ENCODE measurements at regions not wholly inside any gene's neighbourhood (a gene's known extent, or its start where the extent isn't known, plus 50 kb on each side); places are given as distances from the start of the nearest gene placed in this dataset.

DNA sequence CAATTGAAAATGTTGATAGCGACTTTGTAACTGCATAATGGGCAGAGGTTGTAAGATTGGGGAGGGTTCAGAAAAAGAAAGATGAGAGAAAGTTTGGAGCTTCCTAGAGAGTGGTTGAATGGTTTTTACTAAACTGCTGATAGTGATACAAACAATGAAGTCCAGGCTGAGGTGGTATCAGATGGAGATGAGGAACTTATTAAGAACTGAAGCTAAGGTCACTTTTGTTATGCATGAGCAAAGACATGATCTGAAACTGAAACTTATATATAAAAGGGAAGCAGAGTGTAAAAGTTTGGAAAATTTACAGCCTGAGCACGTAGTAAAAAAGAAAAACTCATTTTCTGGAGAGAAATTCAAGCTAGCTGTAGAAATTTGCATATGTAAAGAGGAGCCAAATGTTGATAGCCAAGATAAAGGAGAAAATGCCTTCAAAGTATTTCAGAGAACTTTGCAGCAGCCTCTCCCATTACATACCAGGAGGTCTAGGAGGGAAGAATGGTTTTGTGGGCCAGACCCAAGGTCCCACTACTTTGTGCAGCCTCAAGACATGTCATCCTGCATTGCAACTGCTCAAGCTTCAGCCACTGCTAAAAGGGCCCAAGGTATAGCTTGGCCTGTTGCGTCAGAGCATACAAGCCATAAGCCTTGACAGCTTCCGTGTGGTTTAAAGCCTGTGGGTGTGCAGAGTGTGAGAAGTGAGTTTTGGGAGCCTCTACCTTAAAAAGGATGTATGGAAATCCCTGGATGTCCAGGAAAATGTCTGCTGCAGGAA is 843.9 kb downstream of the AMY1C start:
- SMC1A ChIA-PET (ENCODE audit: uncharacterized antibody, unreplicated experiment): no interaction called here
- H3K4me1 ChIP-seq (ENCODE audit: control insufficient read depth, insufficient read depth, low read length): 0 out of 2 replicates have a peak, but pooled peaks cover 3% of the 10 kb centered on the region
- ATAC-seq (peak; percentile 52), DNase-seq (ENCODE audit: low read depth, low spot score) (no peak), FAIRE-seq (no peak)
- no peak overlapping the region for H3K4me3 ChIP-seq
- no peaks in the 10 kb centered on the region for H3K27me3 ChIP-seq (replicated peaks in 1 of 2; ENCODE audit: control insufficient read depth in 2 of 2, insufficient read depth in 2 of 2, low read length in 1 of 2)
- no peak overlapping the region for H2AFZ ChIP-seq (ENCODE audit: control insufficient read depth, low read depth, low read length)
- BruUV-seq (replicated peaks): no TSS peak
- WGBS (ENCODE audit: insufficient coverage, insufficient replicate concordance, low lambda C conversion rate, missing lambda C conversion rate): 0% methylated on average over 4 of the region's 4 CpGs
- POLR2A ChIA-PET: no interaction called here
- CTCF ChIA-PET: no interaction called here
- H4K20me1 ChIP-seq (ENCODE audit: control insufficient read depth, insufficient read depth): no peaks in the 10 kb centered on the region
- RAD21 ChIA-PET (ENCODE audit: unreplicated experiment): no interaction called here
- no peak overlapping the region for H3K9ac ChIP-seq (ENCODE audit: control insufficient read depth, insufficient read depth, low read length)
- TF ChIP-seq WRNIP1 (IDR thresholded peaks at IDR 0.05; ENCODE audit: borderline replicate concordance, low read depth, low read length): no peak
- TF ChIP-seq SMC3 (IDR thresholded peaks at IDR 0.05; ENCODE audit: borderline replicate concordance, low read length): no peak
- no peak for TF ChIP-seq NR2F1 (conservative IDR thresholded peaks at IDR 0.05)
- TF ChIP-seq DPF2 (IDR thresholded peaks at IDR 0.05): no peak
- no peak for TF ChIP-seq CHD4 (IDR thresholded peaks at IDR 0.05)
- no peak for TF ChIP-seq POU2F2 (IDR thresholded peaks at IDR 0.05; ENCODE audit: borderline replicate concordance, low read depth, low read length)
- no peak for TF ChIP-seq SPI1 (IDR thresholded peaks at IDR 0.05; ENCODE audit: borderline replicate concordance, insufficient read depth, low read depth, low read length)
- no peak for TF ChIP-seq STAT3 (IDR thresholded peaks at IDR 0.05; ENCODE audit: low read depth, low read length)
- no peak for TF ChIP-seq SUPT20H (IDR thresholded peaks at IDR 0.05; ENCODE audit: borderline replicate concordance, control insufficient read depth, low read depth, low read length)
- TF ChIP-seq, protein P1, sequence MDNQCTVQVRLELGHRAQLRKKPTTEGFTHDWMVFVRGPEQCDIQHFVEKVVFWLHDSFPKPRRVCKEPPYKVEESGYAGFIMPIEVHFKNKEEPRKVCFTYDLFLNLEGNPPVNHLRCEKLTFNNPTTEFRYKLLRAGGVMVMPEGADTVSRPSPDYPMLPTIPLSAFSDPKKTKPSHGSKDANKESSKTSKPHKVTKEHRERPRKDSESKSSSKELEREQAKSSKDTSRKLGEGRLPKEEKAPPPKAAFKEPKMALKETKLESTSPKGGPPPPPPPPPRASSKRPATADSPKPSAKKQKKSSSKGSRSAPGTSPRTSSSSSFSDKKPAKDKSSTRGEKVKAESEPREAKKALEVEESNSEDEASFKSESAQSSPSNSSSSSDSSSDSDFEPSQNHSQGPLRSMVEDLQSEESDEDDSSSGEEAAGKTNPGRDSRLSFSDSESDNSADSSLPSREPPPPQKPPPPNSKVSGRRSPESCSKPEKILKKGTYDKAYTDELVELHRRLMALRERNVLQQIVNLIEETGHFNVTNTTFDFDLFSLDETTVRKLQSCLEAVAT (IDR thresholded peaks at IDR 0.05): no peak
- no peak for TF ChIP-seq HDGF (IDR thresholded peaks at IDR 0.05)
- no peak for TF ChIP-seq SIX5 (IDR thresholded peaks at IDR 0.05; ENCODE audit: low read depth, low read length, severe bottlenecking)
- no peak for TF ChIP-seq CHD1 (IDR thresholded peaks at IDR 0.05; ENCODE audit: low read depth, low read length)
- TF ChIP-seq, protein P2, sequence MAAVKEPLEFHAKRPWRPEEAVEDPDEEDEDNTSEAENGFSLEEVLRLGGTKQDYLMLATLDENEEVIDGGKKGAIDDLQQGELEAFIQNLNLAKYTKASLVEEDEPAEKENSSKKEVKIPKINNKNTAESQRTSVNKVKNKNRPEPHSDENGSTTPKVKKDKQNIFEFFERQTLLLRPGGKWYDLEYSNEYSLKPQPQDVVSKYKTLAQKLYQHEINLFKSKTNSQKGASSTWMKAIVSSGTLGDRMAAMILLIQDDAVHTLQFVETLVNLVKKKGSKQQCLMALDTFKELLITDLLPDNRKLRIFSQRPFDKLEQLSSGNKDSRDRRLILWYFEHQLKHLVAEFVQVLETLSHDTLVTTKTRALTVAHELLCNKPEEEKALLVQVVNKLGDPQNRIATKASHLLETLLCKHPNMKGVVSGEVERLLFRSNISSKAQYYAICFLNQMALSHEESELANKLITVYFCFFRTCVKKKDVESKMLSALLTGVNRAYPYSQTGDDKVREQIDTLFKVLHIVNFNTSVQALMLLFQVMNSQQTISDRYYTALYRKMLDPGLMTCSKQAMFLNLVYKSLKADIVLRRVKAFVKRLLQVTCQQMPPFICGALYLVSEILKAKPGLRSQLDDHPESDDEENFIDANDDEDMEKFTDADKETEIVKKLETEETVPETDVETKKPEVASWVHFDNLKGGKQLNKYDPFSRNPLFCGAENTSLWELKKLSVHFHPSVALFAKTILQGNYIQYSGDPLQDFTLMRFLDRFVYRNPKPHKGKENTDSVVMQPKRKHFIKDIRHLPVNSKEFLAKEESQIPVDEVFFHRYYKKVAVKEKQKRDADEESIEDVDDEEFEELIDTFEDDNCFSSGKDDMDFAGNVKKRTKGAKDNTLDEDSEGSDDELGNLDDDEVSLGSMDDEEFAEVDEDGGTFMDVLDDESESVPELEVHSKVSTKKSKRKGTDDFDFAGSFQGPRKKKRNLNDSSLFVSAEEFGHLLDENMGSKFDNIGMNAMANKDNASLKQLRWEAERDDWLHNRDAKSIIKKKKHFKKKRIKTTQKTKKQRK (IDR thresholded peaks at IDR 0.05; ENCODE audit: low read depth, low read length): no peak
- in situ Hi-C loops (cut with MboI): no loop called here
- no peaks in the 10 kb centered on the region for H3K9me3 ChIP-seq (replicated peaks; ENCODE audit: control insufficient read depth, insufficient read depth, low read length)
- H3K79me2 ChIP-seq (ENCODE audit: control insufficient read depth, insufficient read depth, low read length): no peaks in the 10 kb centered on the region
- no peak overlapping the region for H3K27ac ChIP-seq (ENCODE audit: control insufficient read depth, insufficient read depth)
- intact Hi-C loops (cut with micrococcal nuclease; ENCODE audit: unreplicated experiment): no loop called here
- H3K4me2 ChIP-seq (ENCODE audit: control insufficient read depth, insufficient read depth): no peak overlapping the region
- no peaks in the 10 kb centered on the region for H3K36me3 ChIP-seq (ENCODE audit: control insufficient read depth in 2 of 2, insufficient read depth in 2 of 2, low read length in 1 of 2)

All from GM12878 (cell line).